GM19438 (cell line): ENCODE measurements at regions not wholly inside any gene's neighbourhood (a gene's known extent, or its start where the extent isn't known, plus 50 kb on each side); places are given as distances from the start of the nearest gene placed in this dataset.

Experiments used
- ATAC-seq: cut with Tn5 transposase; IDR thresholded peaks from one replicate; pipeline ENCODE4 v1.9.1; 2021; ENCODE audit warnings: low read depth; ENCODE audit not compliant: unreplicated experiment

- ATAC-seq: no peak
Observed at GRCh38 chr5:96049398-96050272, 88.0 kb upstream of the ELL2 start.

DNA sequence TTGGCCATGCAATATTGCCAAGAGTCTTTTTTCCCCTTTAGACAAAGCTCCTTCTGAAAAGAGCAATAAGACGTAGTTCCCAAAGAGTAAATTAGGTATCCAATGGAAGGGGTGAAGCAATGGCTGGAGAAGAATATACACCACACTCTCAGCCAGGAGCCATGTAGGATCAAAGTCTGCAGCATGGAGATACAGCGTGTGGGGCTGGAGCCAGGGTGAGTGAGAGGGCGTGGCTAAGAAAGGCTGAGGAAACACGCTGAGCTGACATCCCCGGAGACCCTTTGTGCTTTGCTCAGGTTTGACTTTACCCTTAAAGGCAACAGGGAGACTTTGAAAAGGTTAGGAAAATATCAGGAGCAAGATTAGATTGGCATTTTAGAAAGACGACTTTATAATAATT is 87.1 kb upstream of the ELL2 start:
- ATAC-seq: no peak

- ATAC-seq: no peak
Observed at GRCh38 chr5:96045888-96046287, 84.2 kb upstream of the ELL2 start.

DNA sequence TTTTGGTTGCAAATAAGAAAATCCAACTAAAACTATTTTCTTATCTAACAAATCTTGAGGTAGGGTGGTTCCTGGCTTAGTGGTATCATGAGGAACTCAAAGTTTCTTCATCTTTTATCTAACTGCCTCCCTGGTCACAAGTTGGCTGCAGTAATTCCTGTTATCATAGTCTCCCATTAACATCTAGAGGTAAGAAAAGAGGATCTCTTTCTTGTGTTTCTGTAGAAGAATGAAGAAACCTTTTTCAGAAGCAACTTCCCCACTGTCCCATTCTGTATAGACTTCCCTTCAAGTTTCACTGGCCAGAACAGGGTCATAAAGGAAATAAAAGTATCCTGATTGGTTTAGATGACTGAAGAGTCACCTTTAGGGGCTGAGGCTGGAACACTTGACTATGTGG is 81.8 kb upstream of the ELL2 start:
- ATAC-seq: no peak

DNA sequence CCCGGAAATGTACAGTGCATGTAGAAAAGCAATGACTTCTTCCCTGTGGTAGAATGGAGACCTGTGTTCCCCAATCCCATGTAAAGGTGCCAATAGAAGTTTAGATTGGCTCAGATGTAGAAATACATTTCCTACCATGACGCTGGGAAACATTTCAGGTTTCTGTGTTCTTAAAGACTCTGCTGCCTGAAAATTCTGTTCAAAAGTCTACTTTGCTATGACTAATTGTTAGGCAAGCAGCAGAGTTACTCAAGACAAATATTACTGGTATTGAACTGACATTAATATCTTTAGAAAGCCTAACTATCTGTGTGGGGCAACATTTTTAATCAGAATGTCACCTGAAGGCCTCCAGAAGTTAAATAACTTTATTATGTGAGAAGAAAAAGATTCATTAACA is 75.5 kb upstream of the ELL2 start:
- ATAC-seq: no peak

DNA sequence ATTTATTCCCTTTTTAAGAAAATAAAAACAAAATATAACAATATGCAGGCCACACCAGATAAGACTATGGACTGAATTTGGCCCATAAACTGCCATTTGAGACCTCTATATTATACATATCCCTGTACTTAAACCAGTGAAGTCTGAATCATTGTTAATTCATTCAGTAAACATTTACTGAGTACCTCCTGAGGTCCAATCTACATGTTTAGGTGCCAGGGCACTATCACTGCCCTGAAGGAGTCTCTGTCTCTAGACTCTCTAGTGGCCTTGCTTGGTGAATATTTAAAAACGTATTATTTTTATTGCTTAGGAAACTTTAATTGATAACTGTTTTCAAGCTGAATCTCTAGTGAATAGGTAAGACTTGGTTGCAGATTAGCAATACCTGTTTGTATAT is 74.7 kb upstream of the ELL2 start:
- ATAC-seq: no peak

DNA sequence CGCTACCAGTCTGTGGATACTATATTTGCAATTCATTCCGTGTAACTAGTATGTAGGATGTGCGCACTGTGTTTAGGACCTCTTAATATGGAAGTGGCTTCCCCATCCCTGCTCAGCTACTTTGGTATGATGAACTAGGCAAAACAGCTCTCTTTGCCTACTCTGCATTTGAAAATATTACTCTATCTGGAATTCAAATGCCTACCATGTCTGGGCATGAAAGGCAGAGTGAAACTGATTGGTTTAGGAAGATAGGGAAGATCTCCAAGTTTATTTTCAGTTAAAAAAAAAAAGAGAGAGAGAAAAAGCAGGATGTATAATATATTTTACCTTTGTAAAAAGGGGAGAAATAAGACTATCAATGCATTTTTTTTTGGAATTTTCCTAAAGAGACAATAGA is 74.1 kb upstream of the ELL2 start:
- no peak for ATAC-seq

- ATAC-seq: no peak
Observed at GRCh38 chr5:96033116-96033515, 71.5 kb upstream of the ELL2 start.

DNA sequence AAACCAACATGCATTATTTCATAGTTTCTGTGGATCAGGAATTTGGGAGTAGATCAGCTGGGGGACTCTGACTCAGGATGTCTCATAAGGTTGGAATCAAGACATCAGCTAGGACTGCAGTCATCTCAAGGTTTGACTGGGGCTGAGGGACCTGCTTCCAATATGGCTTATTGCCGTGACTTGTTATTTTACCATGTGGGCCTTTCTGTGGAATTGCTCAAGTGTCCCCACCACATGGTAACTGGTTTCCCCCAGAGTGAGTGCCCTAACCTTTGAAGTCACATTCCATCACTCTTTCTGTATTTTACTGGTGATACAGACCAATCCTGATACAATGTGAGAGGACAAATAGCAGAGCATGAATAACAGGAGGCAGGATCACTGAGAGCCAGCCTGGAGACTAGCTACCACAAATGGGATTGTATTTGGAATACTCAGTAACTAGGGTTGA is 70.2 kb upstream of the ELL2 start:
- no peak for ATAC-seq

- ATAC-seq: no peak
Observed at GRCh38 chr5:96031180-96031579, 69.5 kb upstream of the ELL2 start.

GRCh38 chr5:96026406-96027041 is 64.9 kb upstream of the ELL2 start:
- ATAC-seq: no peak

DNA sequence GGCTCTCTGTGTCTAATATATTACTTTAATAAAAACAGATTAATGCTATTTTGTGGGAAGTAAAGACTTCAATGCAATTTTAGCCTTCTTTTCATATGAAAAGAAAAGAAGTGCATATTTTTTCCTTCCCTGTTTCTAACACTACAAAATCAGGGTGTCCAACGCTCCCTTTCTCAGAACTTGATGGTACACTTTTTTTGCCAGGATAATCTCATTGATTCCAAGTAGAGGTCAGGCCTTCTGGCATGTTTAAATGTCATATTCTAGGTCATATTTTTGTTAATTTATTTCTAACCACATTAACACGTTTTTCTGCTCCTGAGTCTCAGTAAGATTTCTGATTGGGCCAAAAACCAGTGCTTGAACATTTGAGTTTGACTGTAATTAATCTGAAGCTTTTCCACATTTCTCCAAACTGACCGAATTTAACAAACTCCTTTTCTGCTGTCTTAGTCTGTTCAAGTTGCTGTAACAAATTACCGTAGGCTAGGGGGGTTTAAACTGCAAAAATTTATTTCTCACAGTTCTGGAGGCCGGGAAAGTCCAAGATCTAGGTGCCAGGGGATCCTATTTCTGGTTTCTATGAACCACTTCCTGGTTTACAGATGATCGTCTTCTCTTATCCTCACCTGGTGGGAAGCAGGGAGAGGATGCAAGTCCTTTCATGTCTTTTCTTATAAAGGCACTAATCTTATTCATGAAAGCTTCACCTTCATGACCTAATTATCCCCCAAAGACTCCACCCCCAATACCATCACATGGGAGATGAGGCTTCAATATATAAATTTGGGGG is 63.2 kb upstream of the ELL2 start:
- ATAC-seq: no peak

DNA sequence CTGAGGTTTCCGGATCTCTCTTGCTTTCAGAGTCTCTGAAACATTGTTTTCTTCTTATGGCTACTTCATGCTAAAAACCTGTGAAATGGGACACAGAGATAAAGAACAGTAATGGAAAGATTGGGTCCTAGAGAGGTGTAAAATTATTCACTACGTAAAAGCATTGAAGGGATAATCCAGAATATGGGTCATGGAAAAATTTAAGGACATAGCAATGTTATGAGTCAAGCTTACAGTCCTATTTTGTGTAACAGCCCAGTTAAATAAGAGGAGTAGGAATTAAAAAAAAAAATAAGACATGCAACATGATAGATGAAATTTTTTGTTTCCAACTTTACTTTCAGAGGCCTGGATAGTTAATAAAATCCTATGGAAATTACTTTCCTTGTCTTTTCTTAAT is 61.9 kb upstream of the ELL2 start:
- ATAC-seq: no peak

- no peak for ATAC-seq
Observed at GRCh38 chr5:96022971-96023370, 61.3 kb upstream of the ELL2 start.

GRCh38 chr5:96017951-96018350 is 56.3 kb upstream of the ELL2 start:
- ATAC-seq: no peak

DNA sequence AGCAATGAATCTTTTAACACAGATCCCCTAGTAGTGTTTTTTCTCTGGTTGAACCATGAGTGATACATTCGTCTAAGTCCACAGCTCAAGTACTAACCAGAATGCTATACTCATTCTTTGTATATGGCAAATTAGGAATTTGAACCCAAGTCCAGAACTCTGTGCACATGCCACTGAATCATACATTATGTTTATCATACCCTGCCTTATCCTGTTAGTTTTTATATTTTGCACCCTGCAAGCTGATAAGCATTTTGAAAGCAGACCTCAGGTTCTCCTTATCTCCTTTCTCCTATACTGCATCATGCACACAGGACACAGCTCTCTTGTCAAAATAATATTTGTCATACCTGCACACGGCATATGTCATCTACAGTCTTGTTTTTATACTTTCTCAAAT is 54.6 kb upstream of the ELL2 start:
- no peak for ATAC-seq

DNA sequence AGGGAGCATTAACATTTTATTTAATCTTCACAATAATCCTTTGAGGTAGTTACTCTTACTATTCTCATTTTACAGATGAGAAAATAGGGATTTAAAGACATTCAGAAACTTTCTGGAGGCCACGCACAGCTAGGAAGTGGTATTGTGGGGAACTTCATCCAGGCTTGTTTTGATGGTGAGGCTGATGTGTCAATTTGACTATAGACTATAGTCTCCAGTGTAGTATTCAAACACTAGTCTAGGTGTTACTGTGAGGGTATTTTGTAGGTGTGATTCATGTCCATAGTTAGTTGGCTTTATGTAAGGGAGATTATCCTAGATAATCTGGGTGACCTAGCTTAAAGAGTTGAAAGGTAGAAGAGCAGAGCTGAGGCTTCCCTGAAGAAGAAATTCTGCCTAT is 54.1 kb upstream of the ELL2 start:
- ATAC-seq: no peak

DNA sequence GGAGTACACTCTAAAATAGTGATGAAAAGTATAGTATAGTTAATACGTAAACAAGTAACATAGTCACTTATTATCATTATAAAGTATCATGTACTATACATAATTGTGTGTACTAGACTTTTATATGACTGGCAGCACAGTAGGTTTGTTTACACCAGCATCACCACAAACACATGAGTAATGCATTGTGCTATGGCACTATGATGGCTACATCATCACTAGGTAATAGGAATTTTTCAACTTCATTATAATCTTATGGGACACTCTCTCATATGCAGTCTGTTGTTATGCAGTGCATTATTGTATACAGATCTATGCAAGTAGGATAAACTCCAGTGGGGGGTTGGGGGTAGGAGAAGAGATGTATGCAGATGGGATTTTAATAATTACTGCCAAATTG is 52.7 kb upstream of the ELL2 start:
- ATAC-seq: no peak

DNA sequence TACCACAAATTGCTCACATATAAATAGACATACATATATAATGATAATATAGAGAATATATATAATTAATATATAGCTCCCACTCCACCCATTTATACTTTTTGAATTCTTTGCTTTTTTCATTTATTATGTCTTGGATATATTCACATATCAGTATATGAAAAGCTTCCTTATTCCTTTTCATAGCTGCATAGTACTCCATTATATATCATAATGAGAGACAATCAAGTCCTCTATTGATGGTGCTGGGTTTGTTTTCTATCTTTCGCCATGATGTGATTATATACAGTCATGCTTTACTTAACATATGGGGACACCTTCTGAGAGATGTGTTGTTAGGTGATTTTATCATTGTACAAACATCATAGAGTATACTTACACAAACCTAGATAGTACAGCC is 51.6 kb upstream of the ELL2 start:
- no peak for ATAC-seq

DNA sequence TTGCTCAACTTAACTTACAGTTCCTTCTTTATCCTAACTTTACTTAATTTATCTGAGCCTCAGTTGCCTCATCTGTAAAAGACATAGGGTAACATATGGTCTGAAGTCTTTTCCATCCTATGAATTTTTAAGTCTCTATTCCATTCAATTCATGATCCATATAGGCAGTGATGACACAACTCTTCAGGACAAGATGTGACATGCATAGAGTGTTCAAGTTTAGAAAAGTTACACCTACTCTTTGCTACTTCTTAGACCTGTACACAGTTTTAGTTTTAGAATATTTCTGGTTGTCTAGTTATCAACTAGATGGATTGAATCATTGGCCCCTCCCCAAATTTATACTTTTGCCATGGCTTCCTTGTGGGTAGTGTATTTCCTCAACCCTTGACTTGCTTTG is 50.7 kb upstream of the ELL2 start:
- ATAC-seq: no peak
